MM.1S (cell line): ENCODE measurements at regions not wholly inside any gene's neighbourhood (a gene's known extent, or its start where the extent isn't known, plus 50 kb on each side); places are given as distances from the start of the nearest gene placed in this dataset.

Experiments used
- EZH2phosphoT487 ChIP-seq: fragments of 300-600 bp; sonication (generic); IDR thresholded peaks from 2 replicates; pipeline ENCODE4 v1.6.1; 2018; ENCODE audit warnings: antibody characterized with exemption, low read length
- TF ChIP-seq, protein P1 (sequence below): fragments of 300-600 bp; sonication (generic); IDR thresholded peaks from 2 replicates; pipeline ENCODE4 v1.5.1; 2016; ENCODE audit warnings: antibody characterized with exemption, low read length, mixed read lengths

DNA sequence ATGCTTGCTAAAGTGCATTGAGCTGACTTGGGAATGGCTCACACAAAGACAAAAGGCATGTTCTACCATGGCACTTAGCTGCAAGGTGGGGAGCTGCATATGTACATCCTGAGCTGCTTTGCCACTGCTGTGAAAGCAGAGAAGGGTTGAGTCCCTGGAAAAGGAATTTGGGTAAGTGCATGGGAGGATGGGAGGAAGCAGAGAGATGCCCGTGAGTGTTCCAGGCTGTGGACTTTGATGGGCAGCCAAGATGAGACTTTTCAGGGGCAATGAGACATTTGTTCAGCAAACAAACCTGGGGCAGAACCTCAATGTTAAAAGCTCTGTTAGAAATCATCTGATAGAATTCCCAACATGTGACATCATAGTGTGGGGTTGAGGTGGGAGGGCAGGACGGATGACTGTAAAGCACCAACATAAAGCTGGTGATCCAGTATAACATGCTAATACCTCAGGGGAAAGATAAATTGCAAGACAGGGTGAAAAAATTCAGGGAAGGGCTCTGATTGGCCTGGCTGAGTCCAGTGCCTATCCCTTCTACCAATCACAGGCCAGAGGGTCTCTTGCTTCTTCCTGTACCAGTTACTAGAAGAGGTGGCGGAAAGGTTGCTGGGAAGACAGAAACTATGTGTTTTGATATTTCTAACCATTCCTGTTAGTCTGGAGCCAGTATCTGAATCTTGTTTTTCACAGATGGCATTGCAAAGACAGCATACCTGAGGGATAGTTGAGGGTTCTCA, 163.2 kb downstream of the UTP18 start:
- TF ChIP-seq, protein P1, sequence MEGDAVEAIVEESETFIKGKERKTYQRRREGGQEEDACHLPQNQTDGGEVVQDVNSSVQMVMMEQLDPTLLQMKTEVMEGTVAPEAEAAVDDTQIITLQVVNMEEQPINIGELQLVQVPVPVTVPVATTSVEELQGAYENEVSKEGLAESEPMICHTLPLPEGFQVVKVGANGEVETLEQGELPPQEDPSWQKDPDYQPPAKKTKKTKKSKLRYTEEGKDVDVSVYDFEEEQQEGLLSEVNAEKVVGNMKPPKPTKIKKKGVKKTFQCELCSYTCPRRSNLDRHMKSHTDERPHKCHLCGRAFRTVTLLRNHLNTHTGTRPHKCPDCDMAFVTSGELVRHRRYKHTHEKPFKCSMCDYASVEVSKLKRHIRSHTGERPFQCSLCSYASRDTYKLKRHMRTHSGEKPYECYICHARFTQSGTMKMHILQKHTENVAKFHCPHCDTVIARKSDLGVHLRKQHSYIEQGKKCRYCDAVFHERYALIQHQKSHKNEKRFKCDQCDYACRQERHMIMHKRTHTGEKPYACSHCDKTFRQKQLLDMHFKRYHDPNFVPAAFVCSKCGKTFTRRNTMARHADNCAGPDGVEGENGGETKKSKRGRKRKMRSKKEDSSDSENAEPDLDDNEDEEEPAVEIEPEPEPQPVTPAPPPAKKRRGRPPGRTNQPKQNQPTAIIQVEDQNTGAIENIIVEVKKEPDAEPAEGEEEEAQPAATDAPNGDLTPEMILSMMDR = no peak
- TF ChIP-seq EZH2phosphoT487 = no peak
